Stimulated activated CD4-positive, alpha-beta T cell treated with anti-CD3 and anti-CD28 coated beads, Interleukin-15, amount 100 ng/mL, for 48 hours (primary cell): ENCODE measurements at regions not wholly inside any gene's neighbourhood (a gene's known extent, or its start where the extent isn't known, plus 50 kb on each side); places are given as distances from the start of the nearest gene placed in this dataset.
"Not testable (repeated sequence)": the region's sequence is repeated elsewhere in the genome, so short reads cannot be mapped to it uniquely, and the experiment has no call there.

Experiments used
- DNase-seq, 2 donors: peaks; one replicate each; pipeline ENCODE4 v3.0.0-alpha.2; 2020; ENCODE audit warnings: low read depth in 2 of 2

DNA sequence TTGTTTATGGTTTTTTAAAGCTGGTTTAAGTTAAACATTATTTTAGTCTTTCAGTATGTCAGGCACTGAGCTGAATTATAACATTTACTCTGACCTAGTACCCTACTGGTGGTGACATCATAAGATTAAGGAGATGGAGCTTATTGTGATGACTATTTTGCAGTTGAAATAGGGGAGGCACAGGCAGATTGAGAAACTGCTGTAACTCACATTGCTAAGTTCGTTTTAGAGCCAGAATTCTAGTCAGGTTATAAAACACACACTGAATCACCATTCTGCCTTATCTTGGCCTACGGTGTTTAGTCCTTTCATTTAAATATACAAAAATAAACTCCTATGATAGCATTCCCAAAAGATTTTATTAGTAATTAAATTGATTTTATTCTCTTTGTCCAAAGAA is 584.1 kb downstream of the TFAP2A start:
- no peak for DNase-seq

GRCh38 chr6:9825526-9825925 is 589.3 kb downstream of the TFAP2A start:
- no peak for DNase-seq

GRCh38 chr6:9810727-9811126 is 604.1 kb downstream of the TFAP2A start:
- not testable (repeated sequence) for DNase-seq

DNA sequence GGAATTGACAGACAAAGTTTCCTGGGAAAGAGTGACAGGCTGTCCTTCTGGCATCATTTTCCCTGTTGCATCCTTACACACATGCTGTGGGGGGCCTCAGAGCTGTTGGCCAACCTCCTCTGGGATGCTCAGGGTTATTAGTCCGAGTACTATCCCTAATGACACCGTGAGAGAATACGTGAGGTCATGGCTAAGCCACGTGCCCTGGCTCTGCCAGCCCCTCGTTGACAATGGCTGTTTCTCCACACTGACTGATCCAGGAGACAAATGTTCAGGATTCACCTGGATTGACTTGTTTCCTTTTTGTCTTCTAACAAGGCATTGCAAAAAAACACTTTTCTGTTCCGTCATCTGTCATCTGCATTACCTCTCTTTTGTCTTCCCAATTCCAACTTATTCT is 604.6 kb downstream of the TFAP2A start:
- no peak for DNase-seq

- no peak for DNase-seq
These were observed 608.7 kb downstream of the TFAP2A start for GRCh38 chr6:9806195-9806594.

GRCh38 chr6:9801249-9801754 is 613.6 kb downstream of the TFAP2A start:
- DNase-seq, result no peak

GRCh38 chr6:9799582-9799981 is 615.3 kb downstream of the TFAP2A start:
- no peak for DNase-seq

DNA sequence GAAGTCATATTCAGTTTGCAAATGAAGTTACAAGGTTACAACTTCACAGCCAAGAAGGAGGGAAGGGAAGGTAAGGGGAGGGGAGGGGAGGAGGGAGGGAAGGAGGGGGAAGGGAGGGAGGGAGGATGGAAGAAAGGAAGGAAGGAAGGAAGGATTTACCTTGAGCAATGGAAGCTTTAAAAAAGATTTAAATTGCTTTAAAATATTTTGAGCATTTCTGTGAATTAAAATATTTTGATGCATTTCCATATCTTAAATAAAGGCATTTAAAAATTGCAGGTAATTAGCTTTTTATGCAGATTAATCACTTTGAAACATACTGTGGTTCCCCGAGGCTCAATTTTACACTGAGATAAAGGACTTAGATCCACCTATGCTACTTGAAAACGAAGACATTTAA is 618.0 kb downstream of the TFAP2A start:
- DNase-seq, result no peak

DNA sequence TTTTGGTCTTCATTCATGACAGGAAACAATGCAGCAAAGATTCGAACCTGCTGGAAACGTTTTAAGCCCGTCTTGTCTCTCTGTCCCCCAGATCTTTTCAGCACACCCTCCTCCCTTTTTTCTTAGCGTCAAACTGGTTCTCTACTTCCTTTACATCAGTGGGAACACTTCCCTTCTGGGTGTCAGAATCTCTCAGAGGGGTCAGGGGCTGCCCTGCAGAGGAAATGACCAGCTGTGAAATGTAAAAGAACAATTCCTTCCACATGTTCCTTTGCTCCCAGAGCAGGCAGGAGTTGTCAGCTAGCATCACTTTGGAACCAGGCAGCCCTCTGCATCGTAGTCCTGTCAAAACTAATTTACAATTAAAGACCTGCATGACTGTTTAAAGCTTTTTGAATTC is 619.0 kb downstream of the TFAP2A start:
- DNase-seq, result no peak

DNA sequence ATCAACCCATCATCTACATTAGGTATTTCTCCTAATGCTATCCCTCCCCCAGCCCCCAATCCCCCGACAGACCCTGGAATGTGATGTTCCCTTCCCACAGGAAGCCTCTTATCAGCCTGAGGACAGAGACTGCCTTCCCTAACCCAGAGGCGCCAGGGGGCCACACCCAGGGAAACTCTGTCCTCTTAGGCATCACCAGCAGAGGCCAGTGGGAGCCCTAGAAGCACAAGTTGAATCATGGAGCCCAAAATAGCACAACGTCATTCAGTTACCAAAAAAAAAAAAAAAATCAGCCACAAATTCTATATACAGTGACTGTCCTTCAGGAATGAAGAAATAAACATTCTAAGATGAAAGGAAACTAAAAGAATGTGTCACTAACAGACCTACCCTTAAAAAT is 625.7 kb downstream of the TFAP2A start:
- no peak for DNase-seq

- DNase-seq, result no peak
These were observed 630.1 kb downstream of the TFAP2A start for GRCh38 chr6:9784786-9785185.

DNA sequence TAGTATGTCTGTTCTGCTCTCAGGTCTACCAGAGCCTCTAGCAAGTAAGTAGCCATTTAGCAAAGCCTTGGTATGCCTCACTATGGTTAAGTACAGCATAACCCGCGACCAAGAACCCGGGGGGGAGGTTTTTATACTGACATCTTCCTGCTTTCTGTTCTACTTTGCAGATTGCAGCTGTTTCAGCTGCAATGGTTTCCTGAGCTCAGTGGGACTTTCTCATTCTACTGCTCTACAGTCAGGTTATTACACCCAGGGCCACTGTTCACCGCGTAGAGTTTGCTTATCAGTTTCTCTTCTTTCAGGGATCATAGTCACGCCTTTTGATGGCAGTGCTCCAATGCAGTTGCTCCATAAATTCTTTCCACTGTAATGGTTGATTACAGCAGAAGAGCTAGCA is 631.3 kb downstream of the TFAP2A start:
- DNase-seq, result no peak

DNA sequence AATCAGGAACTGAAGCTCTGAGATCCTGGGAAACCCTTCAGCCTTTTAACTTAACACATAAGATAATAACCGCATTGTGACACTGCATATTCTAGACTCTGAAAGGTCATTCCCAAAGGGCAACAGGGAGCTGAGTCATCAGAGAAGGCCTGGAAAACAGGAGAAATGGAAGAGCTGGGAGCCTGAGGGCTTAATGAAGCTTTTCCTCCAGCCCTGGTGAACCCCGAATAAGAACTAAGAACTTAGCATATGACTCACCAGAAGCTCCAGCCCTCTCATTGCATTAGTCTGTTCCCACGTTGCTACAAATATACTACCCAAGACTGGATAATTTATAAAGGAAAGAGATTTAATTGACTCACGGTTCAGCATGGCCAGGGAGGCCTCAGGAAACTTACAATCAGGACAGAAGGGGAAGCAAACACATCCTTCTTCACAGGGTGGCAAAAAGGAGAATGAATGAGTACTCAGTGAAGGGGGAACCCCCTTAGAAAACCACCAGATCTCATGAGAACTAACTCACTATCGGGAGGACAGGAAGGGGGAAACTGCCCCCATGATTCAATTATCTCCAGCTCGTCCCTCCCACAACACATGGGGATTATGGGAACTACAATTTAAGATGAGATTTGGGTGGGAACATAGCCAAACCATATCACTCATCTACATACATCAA is 648.5 kb downstream of the TFAP2A start:
- DNase-seq, result no peak

DNA sequence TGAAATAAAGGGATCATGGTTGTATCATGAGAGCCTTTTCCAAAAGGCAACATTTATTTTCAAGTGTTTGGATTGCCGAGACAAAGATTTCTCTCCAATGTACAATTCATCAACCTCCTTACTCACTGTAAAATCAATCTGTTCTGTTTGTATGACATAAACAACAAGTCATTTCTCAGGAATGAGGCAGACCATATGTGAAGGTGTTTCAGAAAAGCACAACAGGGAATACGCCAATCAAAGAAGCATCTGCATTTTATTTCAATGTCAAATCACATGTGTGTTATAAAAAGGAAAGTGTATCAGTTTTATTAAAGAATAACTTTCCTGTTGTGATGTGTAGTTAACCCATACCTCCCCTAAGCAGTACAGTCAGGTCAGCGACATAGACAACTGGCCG is 653.7 kb downstream of the TFAP2A start:
- DNase-seq, result no peak

DNA sequence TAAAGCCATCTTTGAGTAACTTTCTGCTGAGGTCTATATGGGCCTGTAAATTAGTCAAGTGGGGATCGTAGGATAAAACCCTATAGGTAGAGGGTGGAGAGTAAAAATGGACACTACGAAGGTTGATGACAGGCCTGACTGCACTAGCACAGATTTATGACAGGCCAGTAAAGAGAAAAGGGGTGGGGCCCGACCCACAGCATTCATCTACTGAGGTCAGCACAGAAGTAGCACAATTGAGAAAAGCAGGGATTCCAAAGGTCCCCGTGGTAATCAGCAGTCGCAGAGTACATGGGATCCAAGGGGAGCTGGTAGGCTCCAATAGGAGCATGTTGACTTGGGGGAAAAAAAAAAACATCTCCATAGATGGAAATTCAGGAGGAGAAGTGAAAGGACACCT is 660.4 kb downstream of the TFAP2A start:
- DNase-seq, result no peak

DNA sequence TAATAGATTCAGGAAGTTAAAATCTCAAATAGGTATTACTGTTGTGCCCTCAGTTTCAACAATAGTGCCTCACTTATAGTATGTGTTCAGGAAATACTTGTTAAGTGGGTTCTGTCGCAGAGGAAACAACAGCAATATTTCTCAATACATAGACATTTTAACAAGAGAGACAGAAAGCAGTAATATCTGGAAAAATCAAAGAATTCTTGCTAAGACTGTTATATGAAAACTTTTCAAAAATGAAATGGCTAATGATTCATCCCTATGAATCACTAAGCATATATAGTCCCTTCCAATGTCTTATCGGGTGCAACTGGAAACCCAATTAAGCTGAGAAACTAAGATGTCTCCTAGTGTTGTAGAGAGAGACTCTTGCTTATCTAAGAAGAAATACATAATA is 668.9 kb downstream of the TFAP2A start:
- DNase-seq, result no peak

- no peak for DNase-seq
These were observed 669.4 kb downstream of the TFAP2A start for GRCh38 chr6:9745476-9745875.

DNA sequence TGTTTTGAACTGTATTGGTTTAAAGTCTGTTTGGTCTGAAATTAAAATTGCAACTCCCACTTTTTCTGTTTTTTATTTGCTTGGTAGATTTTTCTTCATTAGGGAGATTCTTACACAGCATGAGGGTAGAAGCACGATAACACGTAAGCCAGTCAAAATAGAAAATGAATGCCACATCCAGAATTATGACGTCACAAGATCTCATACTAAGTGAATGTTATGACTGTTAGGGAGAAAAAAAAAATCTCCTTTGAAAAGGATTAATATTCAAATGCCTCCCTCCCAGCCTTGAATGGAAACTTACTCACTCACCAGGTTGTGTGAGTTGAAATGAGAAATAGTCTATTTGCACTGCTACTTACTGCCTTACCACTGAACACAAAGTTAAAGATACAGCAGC is 670.8 kb downstream of the TFAP2A start:
- DNase-seq, result no peak

DNA sequence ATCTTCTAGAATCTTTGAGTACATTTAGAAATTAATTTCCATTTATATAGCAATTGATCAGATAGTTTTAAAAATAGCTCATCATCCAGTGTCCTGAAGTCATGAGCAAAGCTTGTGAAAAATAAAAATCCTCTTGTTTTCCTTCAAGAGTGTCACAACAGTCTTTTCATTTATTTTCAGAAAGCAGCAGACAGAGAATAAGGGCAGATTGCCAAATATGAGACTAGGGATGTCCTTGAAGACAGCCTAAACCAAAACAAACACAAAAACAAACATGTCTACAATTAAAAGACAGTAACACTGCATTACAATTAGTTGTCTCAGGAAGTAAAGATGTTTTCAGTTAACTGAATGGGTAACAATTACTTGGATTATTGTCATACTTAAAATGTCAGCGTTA is 682.8 kb downstream of the TFAP2A start:
- DNase-seq, result no peak

DNA sequence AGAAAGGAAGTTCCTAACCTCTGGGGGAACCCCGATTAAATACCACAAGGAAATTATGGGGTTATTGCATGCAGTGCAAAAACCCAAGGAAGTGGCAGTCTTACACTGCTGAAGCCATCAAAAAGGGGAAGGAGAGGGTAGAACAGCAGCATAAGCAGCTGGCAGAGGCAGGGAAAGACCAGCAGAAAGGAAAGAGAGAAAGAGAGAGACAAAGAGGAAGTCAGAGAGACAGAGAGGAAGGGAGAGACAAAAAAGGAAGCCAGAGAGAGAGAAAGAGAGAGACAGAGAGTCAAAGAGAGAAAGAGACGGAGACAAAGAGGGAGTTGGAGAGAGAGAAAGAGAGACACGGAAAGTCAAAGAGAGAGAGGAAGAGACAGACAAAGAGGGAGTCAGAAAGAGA is 689.1 kb downstream of the TFAP2A start:
- DNase-seq, result not testable (repeated sequence)

- no peak for DNase-seq
These were observed 697.3 kb downstream of the TFAP2A start for GRCh38 chr6:9717568-9717967.

DNA sequence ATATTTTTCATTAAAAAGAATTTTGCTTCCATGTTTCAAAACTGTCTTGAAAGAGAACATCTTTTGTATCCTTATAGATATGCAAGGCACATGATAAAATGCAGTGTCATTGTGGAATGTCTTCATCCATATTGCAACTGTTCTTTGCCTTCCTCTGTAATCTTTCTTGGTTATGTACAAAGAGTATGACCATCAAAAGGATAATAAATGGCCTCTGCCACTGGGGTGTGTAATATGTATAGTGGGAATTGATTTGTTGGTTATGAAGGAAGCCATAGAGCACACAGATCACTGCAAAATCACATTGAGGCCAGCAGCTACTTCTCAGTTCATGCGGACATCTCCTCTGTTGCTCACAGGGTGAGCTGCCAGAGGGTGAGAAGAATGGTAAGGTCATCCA is 703.5 kb downstream of the TFAP2A start:
- no peak for DNase-seq

DNA sequence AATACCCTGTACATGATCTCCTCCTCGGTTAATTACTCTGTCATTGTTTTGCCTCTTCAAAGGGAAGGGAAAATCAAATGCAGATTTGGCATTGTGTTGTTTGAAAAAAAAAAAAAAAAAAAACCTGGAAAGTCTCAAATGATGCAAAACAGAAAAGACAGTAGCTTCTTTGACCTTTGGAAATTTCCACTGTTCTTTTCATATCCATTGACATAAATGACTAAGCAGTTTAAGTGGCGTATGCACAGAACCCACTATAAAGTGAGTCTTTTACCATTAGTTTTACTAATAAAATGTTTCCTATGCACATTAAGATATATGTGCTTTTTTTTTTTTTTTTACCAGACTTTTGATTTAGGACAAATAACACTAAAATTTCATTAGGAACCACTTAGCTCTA is 704.3 kb downstream of the TFAP2A start:
- no peak for DNase-seq

DNA sequence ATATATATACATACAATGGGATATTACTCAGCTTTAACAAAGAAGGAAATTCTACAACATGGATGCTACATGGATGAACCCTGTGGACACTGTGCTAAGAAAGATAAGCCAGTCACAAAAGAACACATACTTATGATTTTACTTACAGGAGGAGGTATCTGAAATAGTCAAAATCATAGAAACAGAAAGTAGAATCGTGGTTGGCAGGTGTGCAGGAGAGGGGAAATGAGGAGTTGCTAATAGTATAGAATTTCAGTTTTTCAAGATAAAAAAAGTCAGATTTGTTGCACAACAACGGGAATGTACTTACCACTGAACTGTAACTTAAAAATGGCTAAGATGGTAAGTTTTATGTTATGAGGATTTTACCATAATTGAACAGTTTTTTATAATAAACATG is 706.3 kb downstream of the TFAP2A start:
- DNase-seq, result no peak
